ENCODE measurements at regions not wholly inside any gene's neighbourhood (a gene's known extent, or its start where the extent isn't known, plus 50 kb on each side); places are given as distances from the start of the nearest gene placed in this dataset.

DNA sequence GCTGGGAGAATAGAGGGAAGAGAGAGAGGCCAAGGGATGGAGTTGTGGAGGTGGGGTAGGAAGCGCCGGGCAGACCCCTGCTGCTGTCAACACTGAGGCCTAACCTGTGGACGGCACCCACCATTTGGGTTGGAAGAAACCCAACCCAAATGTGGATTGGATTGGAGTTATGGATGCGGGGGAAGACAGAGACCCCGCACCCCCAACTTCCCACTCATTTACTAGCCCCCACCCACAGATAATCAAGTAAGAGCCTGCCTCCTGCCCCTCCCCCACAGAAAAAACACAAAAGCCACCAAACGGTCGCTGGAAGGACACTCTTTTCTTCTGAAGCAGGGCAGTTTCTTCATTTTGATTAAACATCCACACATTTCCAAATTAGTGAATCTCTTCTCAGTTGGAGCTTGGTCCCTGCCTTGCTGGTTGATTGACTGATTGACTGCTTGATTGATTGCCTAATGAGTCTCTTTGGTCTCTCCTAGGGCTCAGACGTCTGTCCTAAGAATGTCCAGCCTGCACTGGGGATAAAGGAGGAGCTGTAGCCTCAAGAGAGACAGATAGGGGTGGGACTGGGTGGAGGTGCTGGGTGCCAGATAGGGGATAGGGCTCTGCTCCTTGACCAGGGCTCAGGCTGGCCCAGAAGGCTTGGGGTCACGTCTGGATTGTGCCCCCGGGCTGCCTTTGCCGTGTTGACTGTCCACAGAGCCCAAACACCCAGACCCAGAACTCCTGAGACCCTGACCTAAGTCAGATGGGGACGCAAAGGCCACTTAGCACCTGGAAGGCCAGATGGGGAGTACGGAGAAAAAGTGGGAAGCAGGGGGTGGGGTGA, 74.9 kb upstream of the FOXP4 start:
- DNase-seq (ENCODE audit: unreplicated experiment) = no peak
- intact Hi-C loops (cut with micrococcal nuclease) = no loop called here
- H3K27ac Mint-ChIP-seq (ENCODE audit: low read depth, unreplicated experiment) = no peak overlapping the region
- ChIA-PET CTCF (interaction anchor here (0.7 kb wide), 1 partner anchor 212 kb away, joined by 3 read pairs; no protein-coding TSS in a partner anchor), POLR2A (no interaction called here)
- H3K9me3 Mint-ChIP-seq (ENCODE audit: unreplicated experiment) = no peaks in the 10 kb centered on the region
- TF ChIP-seq, protein P1, sequence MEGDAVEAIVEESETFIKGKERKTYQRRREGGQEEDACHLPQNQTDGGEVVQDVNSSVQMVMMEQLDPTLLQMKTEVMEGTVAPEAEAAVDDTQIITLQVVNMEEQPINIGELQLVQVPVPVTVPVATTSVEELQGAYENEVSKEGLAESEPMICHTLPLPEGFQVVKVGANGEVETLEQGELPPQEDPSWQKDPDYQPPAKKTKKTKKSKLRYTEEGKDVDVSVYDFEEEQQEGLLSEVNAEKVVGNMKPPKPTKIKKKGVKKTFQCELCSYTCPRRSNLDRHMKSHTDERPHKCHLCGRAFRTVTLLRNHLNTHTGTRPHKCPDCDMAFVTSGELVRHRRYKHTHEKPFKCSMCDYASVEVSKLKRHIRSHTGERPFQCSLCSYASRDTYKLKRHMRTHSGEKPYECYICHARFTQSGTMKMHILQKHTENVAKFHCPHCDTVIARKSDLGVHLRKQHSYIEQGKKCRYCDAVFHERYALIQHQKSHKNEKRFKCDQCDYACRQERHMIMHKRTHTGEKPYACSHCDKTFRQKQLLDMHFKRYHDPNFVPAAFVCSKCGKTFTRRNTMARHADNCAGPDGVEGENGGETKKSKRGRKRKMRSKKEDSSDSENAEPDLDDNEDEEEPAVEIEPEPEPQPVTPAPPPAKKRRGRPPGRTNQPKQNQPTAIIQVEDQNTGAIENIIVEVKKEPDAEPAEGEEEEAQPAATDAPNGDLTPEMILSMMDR (IDR thresholded peaks at IDR 0.05; ENCODE audit: unreplicated experiment) = no peak
- H3K36me3 Mint-ChIP-seq (ENCODE audit: insufficient read depth, unreplicated experiment) = no peaks in the 10 kb centered on the region
- BruUV-seq (replicated peaks) = no TSS peak
- no peak overlapping the region for H3K4me3 Mint-ChIP-seq (ENCODE audit: unreplicated experiment)
- no peaks in the 10 kb centered on the region for H3K4me1 Mint-ChIP-seq (ENCODE audit: insufficient read depth, unreplicated experiment)
- H3K27me3 Mint-ChIP-seq (ENCODE audit: insufficient read depth, unreplicated experiment) = peaks cover 72% of the 10 kb centered on the region

DNA sequence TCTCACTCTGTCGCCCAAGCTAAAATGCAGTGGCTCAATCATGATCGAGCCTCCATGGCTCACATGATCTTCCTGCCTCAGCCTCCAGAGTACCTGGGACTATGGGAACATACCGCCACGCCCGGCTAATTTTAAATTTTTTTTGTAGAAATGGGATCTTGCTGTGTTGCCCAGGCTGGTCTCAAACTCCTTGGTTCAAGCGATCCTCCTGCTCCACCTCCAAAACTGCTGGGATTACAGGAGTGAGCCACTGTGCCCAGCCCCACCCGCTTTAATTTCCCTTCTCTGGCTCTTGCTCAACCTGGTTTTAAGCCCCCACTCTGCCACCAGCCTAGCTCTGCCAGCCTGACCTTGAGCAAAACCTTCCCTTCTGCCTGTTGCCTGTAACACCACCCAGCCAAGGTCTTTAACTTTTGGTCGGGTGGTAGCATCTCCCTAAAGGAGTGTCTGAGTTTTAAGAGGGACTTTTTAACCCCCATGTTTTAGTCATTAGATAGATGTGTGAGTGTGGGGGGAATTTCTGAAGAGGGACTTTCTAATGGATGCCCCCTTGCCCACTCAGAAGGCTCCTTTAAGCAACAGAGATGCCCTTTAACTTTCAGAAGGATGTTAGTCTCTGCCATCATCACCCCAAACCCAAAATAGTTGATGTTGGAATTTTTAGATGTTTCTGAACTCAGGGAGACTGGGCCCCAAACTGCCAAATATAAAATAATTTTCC, 71.8 kb upstream of the FOXP4 start:
- Mint-ChIP-seq H3K4me1 (ENCODE audit: insufficient read depth, unreplicated experiment) (no peaks in the 10 kb centered on the region), H3K4me3 (ENCODE audit: unreplicated experiment) (no peak overlapping the region), H3K9me3 (ENCODE audit: unreplicated experiment) (no peaks in the 10 kb centered on the region), H3K27ac (ENCODE audit: low read depth, unreplicated experiment) (no peak overlapping the region), H3K36me3 (ENCODE audit: insufficient read depth, unreplicated experiment) (no peaks in the 10 kb centered on the region), H3K27me3 (ENCODE audit: insufficient read depth, unreplicated experiment) (peaks cover 98% of the 10 kb centered on the region)
- TF ChIP-seq, protein P1 (IDR thresholded peaks at IDR 0.05; ENCODE audit: unreplicated experiment) = no peak
- ChIA-PET POLR2A (no interaction called here), CTCF (interaction anchor here (0.8 kb wide), 1 partner anchor 117 kb away, joined by 7 read pairs; no protein-coding TSS in a partner anchor)
- intact Hi-C loops (cut with micrococcal nuclease) = no loop called here
- no TSS peak for BruUV-seq (replicated peaks)
- DNase-seq (ENCODE audit: unreplicated experiment) = no peak

- Mint-ChIP-seq H3K4me3 (ENCODE audit: unreplicated experiment) (no peak overlapping the region), H3K9me3 (ENCODE audit: unreplicated experiment) (no peaks in the 10 kb centered on the region), H3K27ac (ENCODE audit: low read depth, unreplicated experiment) (no peak overlapping the region), H3K4me1 (ENCODE audit: insufficient read depth, unreplicated experiment) (no peaks in the 10 kb centered on the region), H3K36me3 (ENCODE audit: insufficient read depth, unreplicated experiment) (no peaks in the 10 kb centered on the region), H3K27me3 (ENCODE audit: insufficient read depth, unreplicated experiment) (peaks cover 94% of the 10 kb centered on the region)
- BruUV-seq (replicated peaks) = no TSS peak
- TF ChIP-seq, protein P1 (IDR thresholded peaks at IDR 0.05; ENCODE audit: unreplicated experiment) = no peak
- intact Hi-C loops (cut with micrococcal nuclease) = no loop called here
- CTCF ChIA-PET = interaction anchor here (0.8 to 1.0 kb wide), 2 partner anchors 12 to 116 kb away, joined by 3 to 7 read pairs; no protein-coding TSS in a partner anchor
- no peak for DNase-seq (ENCODE audit: unreplicated experiment)
- POLR2A ChIA-PET = no interaction called here
Observed at GRCh38 chr6:41475164-41475563, 71.0 kb upstream of the FOXP4 start.

GRCh38 chr6:41475737-41476357, 70.3 kb upstream of the FOXP4 start:
- Mint-ChIP-seq H3K4me1 (ENCODE audit: insufficient read depth, unreplicated experiment) (no peaks in the 10 kb centered on the region), H3K27me3 (ENCODE audit: insufficient read depth, unreplicated experiment) (peaks cover 88% of the 10 kb centered on the region), H3K9me3 (ENCODE audit: unreplicated experiment) (no peaks in the 10 kb centered on the region), H3K4me3 (ENCODE audit: unreplicated experiment) (no peak overlapping the region), H3K27ac (ENCODE audit: low read depth, unreplicated experiment) (no peak overlapping the region), H3K36me3 (ENCODE audit: insufficient read depth, unreplicated experiment) (no peaks in the 10 kb centered on the region)
- DNase-seq (ENCODE audit: unreplicated experiment) = no peak
- ChIA-PET CTCF (interaction anchor here (1.0 kb wide), 1 partner anchor 13 kb away, joined by 3 read pairs; no protein-coding TSS in a partner anchor), POLR2A (no interaction called here)
- TF ChIP-seq, protein P1 (IDR thresholded peaks at IDR 0.05; ENCODE audit: unreplicated experiment) = no peak
- no TSS peak for BruUV-seq (replicated peaks)
- intact Hi-C loops (cut with micrococcal nuclease) = no loop called here

Data from MCF 10A (cell line).